A673 (cell line): ENCODE measurements at regions not wholly inside any gene's neighbourhood (a gene's known extent, or its start where the extent isn't known, plus 50 kb on each side); places are given as distances from the start of the nearest gene placed in this dataset.

Experiments
- CTCF ChIP-seq: fragments of 300-800, 200-600 bp; sonication (generic); conservative IDR thresholded peaks from 2 replicates; pipeline ENCODE4 v1.5.1; 2017; ENCODE audit warnings: low read depth, mild to moderate bottlenecking, antibody characterized with exemption, low read length, moderate library complexity, mixed read lengths
- EZH2 ChIP-seq: fragments of 200-600 bp; sonication (generic); IDR thresholded peaks from 2 replicates; pipeline ENCODE4 v1.6.1; 2017; ENCODE audit warnings: borderline replicate concordance, low read depth, mild to moderate bottlenecking, mixed read lengths, antibody characterized with exemption, low read length; ENCODE audit not compliant: poor library complexity, severe bottlenecking

- TF ChIP-seq CTCF = no peak
- no peak for TF ChIP-seq EZH2
These were observed 148.3 kb upstream of the USP38 start for GRCh38 chr4:143036443-143036842.
